DLD1 (cell line): ENCODE measurements at regions not wholly inside any gene's neighbourhood (a gene's known extent, or its start where the extent isn't known, plus 50 kb on each side); places are given as distances from the start of the nearest gene placed in this dataset.

Source experiments
- in situ Hi-C: cut with HindIII; loops from 2 replicates; pipeline ENCODE4 v1.10.0; 2017; ENCODE audit warnings: low sequenced_read_pairs

GRCh38 chr7:16323313-16323712 is 98.0 kb downstream of the CRPPA start:
- in situ Hi-C loops = no loop called here

GRCh38 chr7:16320099-16320660 is 101.2 kb downstream of the CRPPA start:
- in situ Hi-C loops = no loop called here

- in situ Hi-C loops = no loop called here
These were observed 102.1 kb downstream of the CRPPA start for GRCh38 chr7:16318989-16319915.

GRCh38 chr7:16318463-16318862 is 102.9 kb downstream of the CRPPA start:
- in situ Hi-C loops = no loop called here

GRCh38 chr7:16317406-16317805 is 103.9 kb downstream of the CRPPA start:
- in situ Hi-C loops = no loop called here

- in situ Hi-C loops = no loop called here
These were observed 106.1 kb downstream of the CRPPA start for GRCh38 chr7:16315280-16315679.

- in situ Hi-C loops = no loop called here
These were observed 112.2 kb downstream of the CRPPA start for GRCh38 chr7:16309129-16309528.

GRCh38 chr7:16301291-16301690 is 120.0 kb downstream of the CRPPA start:
- in situ Hi-C loops = no loop called here

- in situ Hi-C loops = no loop called here
These were observed 120.9 kb downstream of the CRPPA start for GRCh38 chr7:16300361-16300895.

GRCh38 chr7:16299853-16300252 is 121.5 kb downstream of the CRPPA start:
- in situ Hi-C loops = no loop called here

GRCh38 chr7:16298221-16298620 is 123.1 kb downstream of the CRPPA start:
- in situ Hi-C loops = no loop called here

- in situ Hi-C loops = no loop called here
These were observed 125.8 kb downstream of the CRPPA start for GRCh38 chr7:16295558-16295957.

- in situ Hi-C loops = no loop called here
These were observed 127.5 kb downstream of the CRPPA start for GRCh38 chr7:16293669-16294425.

- in situ Hi-C loops = no loop called here
These were observed 136.8 kb downstream of the CRPPA start for GRCh38 chr7:16284581-16284980.

- in situ Hi-C loops = no loop called here
These were observed 143.1 kb downstream of the CRPPA start for GRCh38 chr7:16278167-16278787.

GRCh38 chr7:16271990-16272665 is 149.2 kb downstream of the CRPPA start:
- in situ Hi-C loops = no loop called here

GRCh38 chr7:16271355-16271915 is 149.9 kb downstream of the CRPPA start:
- in situ Hi-C loops = no loop called here

- in situ Hi-C loops = no loop called here
These were observed 150.5 kb downstream of the CRPPA start for GRCh38 chr7:16270844-16271243.

- in situ Hi-C loops = no loop called here
These were observed 152.2 kb downstream of the CRPPA start for GRCh38 chr7:16268821-16269768.
